ENCODE measurements at regions not wholly inside any gene's neighbourhood (a gene's known extent, or its start where the extent isn't known, plus 50 kb on each side); places are given as distances from the start of the nearest gene placed in this dataset.

DNA sequence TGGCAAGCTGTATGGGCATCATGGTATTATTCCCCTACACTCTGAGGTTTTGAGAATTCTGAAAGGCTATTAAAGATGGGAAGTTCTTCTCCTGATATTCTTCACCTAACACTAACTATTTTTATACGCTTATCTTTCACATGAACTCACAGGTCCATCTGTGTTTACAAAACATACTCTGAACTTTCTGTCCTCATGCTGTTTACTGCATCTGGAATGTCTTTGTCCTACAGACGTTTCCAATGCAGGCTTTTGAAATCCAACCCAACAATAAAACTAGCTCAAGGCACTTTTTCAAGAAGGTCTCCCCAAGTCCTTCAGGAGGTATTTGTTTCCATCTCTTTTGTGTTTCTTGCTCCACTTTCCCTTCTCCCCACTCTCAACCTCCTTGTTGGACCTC, 60.5 kb upstream of the MLIP start:
- TF ChIP-seq CTCF (conservative IDR thresholded peaks at IDR 0.05; ENCODE audit: low read depth, low read length), result no peak
- no peak for TF ChIP-seq EZH2 (IDR thresholded peaks at IDR 0.05; ENCODE audit: low read length, unreplicated experiment)
- no peak for TF ChIP-seq EZH2phosphoT487 (IDR thresholded peaks at IDR 0.05; ENCODE audit: borderline replicate concordance, low read length)

DNA sequence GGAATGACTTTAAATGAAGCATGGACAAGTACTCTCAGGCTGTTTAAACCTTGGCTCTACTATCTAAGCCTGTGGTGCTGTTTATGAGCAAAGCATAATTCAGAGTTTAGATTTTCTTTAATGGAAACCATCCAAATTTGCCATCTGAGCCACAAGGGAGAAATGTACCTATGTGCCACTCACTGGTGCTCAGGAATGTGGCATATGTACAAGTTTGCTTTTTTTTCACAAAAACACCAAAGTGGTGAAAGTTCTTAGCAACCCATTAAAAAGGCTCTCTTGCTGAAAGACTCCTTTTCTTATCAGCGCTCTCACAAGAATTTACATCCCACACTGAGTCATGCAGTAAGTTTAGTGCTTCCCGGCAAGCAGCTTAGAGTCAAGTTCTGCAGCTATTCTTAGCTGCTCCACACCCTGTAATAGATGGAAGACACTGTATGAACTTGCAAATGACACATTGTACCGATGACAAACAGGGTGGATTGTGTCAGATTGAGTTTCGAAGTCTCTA, 57.3 kb upstream of the MLIP start:
- H3F3A ChIP-seq (ENCODE audit: low read length, unreplicated experiment), result peaks cover 6% of the 10 kb centered on the region
- peaks cover 13% of the 10 kb centered on the region for H3K4me1 ChIP-seq (ENCODE audit: insufficient read depth, low read length)
- BruUV-seq (replicated peaks), result no TSS peak
- no peaks in the 10 kb centered on the region for H3K9me3 ChIP-seq (ENCODE audit: low read length)
- no peaks in the 10 kb centered on the region for H3K36me3 ChIP-seq (ENCODE audit: low read depth, low read length)
- DNase-seq (peak; percentile 73), ATAC-seq (peak; percentile 100)
- ChIA-PET POLR2A (ENCODE audit: unreplicated experiment) (no interaction called here), CTCF (interaction anchor here (0.5 kb wide), 1 partner anchor 68 kb away, joined by 4 read pairs; no protein-coding TSS in a partner anchor)
- peak overlapping the region; percentile 32 for H3K4me2 ChIP-seq (ENCODE audit: low read length)
- no peak overlapping the region for H3K9ac ChIP-seq (ENCODE audit: low read length)
- intact Hi-C loops (cut with micrococcal nuclease), result no loop called here
- TF ChIP-seq EZH2 (IDR thresholded peaks at IDR 0.05; ENCODE audit: low read length, unreplicated experiment), result no peak
- no peak for TF ChIP-seq EZH2phosphoT487 (IDR thresholded peaks at IDR 0.05; ENCODE audit: borderline replicate concordance, low read length)
- TF ChIP-seq CTCF (conservative IDR thresholded peaks at IDR 0.05; ENCODE audit: low read depth, low read length), result no peak
- no peaks in the 10 kb centered on the region for H3K27me3 ChIP-seq (ENCODE audit: low read length)
- no peak overlapping the region for H3K27ac ChIP-seq (ENCODE audit: low read length)
- H3K9me2 ChIP-seq (replicated peaks; ENCODE audit: low read length), result no peaks in the 10 kb centered on the region
- H4K20me1 ChIP-seq (ENCODE audit: low read length), result no peaks in the 10 kb centered on the region
- no peak overlapping the region for H2AFZ ChIP-seq (ENCODE audit: low read length)
- H3K4me3 ChIP-seq (ENCODE audit: low read length), result no peak overlapping the region
- no peaks in the 10 kb centered on the region for H3K79me2 ChIP-seq (ENCODE audit: low read length)

More for the DNA sequence above, 60.5 kb upstream of the MLIP start:
- no peak overlapping the region for H2AFZ ChIP-seq (ENCODE audit: low read length)
- no peaks in the 10 kb centered on the region for H3K9me3 ChIP-seq (ENCODE audit: low read length)
- H4K20me1 ChIP-seq (ENCODE audit: low read length), result no peaks in the 10 kb centered on the region
- H3K4me3 ChIP-seq (ENCODE audit: low read length), result no peak overlapping the region
- no peaks in the 10 kb centered on the region for H3K27me3 ChIP-seq (ENCODE audit: low read length)
- H3K9ac ChIP-seq (ENCODE audit: low read length), result no peak overlapping the region
- H3K79me2 ChIP-seq (ENCODE audit: low read length), result no peaks in the 10 kb centered on the region
- POLR2A ChIA-PET (ENCODE audit: unreplicated experiment), result no interaction called here
- peaks cover 6% of the 10 kb centered on the region for H3F3A ChIP-seq (ENCODE audit: low read length, unreplicated experiment)
- CTCF ChIA-PET, result no interaction called here
- no peak for DNase-seq
- no peak overlapping the region for H3K27ac ChIP-seq (ENCODE audit: low read length)
- intact Hi-C loops (cut with micrococcal nuclease), result no loop called here
- H3K4me2 ChIP-seq (ENCODE audit: low read length), result no peak overlapping the region
- H3K4me1 ChIP-seq (ENCODE audit: insufficient read depth, low read length), result peaks cover 13% of the 10 kb centered on the region
- ATAC-seq, result no peak
- no peaks in the 10 kb centered on the region for H3K9me2 ChIP-seq (replicated peaks; ENCODE audit: low read length)
- H3K36me3 ChIP-seq (ENCODE audit: low read depth, low read length), result no peaks in the 10 kb centered on the region
- no TSS peak for BruUV-seq (replicated peaks)

DNA sequence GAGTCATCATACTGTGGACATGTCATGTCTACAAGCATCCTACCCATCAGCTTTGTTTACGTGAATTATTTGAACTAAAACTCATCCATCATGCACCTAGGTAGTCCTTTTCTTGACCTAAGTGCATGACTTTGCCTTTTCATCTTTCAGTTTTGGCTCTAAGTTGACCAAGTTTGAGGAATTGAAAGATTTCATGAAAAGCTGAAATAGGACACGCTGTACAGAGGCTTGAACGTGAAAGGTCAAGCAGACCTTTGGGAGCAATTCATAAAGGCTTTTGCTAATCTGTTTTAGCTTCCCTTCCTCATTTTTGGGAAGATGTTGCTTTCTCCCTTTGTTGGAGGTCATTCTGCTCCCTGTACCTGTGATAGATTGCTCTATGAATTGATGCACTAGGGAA, 55.1 kb upstream of the MLIP start:
- POLR2A ChIA-PET (ENCODE audit: unreplicated experiment), result no interaction called here
- intact Hi-C loops (cut with micrococcal nuclease), result no loop called here
- ATAC-seq (no peak), DNase-seq (no peak)
- no peaks in the 10 kb centered on the region for H3K27me3 ChIP-seq (ENCODE audit: low read length)
- no peak overlapping the region for H2AFZ ChIP-seq (ENCODE audit: low read length)
- H3K9me2 ChIP-seq (replicated peaks; ENCODE audit: low read length), result no peaks in the 10 kb centered on the region
- H3K36me3 ChIP-seq (ENCODE audit: low read depth, low read length), result no peaks in the 10 kb centered on the region
- H3K9me3 ChIP-seq (ENCODE audit: low read length), result no peaks in the 10 kb centered on the region
- H3K4me1 ChIP-seq (ENCODE audit: insufficient read depth, low read length), result peaks cover 13% of the 10 kb centered on the region
- BruUV-seq (replicated peaks), result no TSS peak
- H3K4me3 ChIP-seq (ENCODE audit: low read length), result no peak overlapping the region
- H3K27ac ChIP-seq (ENCODE audit: low read length), result no peak overlapping the region
- H3K9ac ChIP-seq (ENCODE audit: low read length), result no peak overlapping the region
- peaks cover 6% of the 10 kb centered on the region for H3F3A ChIP-seq (ENCODE audit: low read length, unreplicated experiment)
- CTCF ChIA-PET, result no interaction called here
- no peak overlapping the region for H3K4me2 ChIP-seq (ENCODE audit: low read length)
- TF ChIP-seq EZH2 (IDR thresholded peaks at IDR 0.05; ENCODE audit: low read length, unreplicated experiment), result no peak
- no peak for TF ChIP-seq EZH2phosphoT487 (IDR thresholded peaks at IDR 0.05; ENCODE audit: borderline replicate concordance, low read length)
- TF ChIP-seq CTCF (conservative IDR thresholded peaks at IDR 0.05; ENCODE audit: low read depth, low read length), result no peak
- no peaks in the 10 kb centered on the region for H3K79me2 ChIP-seq (ENCODE audit: low read length)
- no peaks in the 10 kb centered on the region for H4K20me1 ChIP-seq (ENCODE audit: low read length)

All from PC-3 (cell line).